GM19328 (cell line): ENCODE measurements at regions not wholly inside any gene's neighbourhood (a gene's known extent, or its start where the extent isn't known, plus 50 kb on each side); places are given as distances from the start of the nearest gene placed in this dataset.
A peak's percentile ranks its signal among the peaks of the same experiment; 100 is the strongest.

ENCODE experiments used
- ATAC-seq: cut with Tn5 transposase; IDR thresholded peaks from one replicate; pipeline ENCODE4 v1.9.1; 2021; ENCODE audit warnings: mild to moderate bottlenecking, moderate library complexity; ENCODE audit not compliant: unreplicated experiment

- ATAC-seq: no peak
Observed at GRCh38 chr10:61160253-61160652, 216.3 kb upstream of the RHOBTB1 start.

- no peak for ATAC-seq
Observed at GRCh38 chr10:61159253-61159652, 215.3 kb upstream of the RHOBTB1 start.

- no peak for ATAC-seq
Observed at GRCh38 chr10:61157182-61157581, 213.2 kb upstream of the RHOBTB1 start.

GRCh38 chr10:61153771-61154170 is 209.8 kb upstream of the RHOBTB1 start:
- no peak for ATAC-seq

- no peak for ATAC-seq
Observed at GRCh38 chr10:61151059-61151458, 207.1 kb upstream of the RHOBTB1 start.

- no peak for ATAC-seq
Observed at GRCh38 chr10:61148451-61148850, 204.5 kb upstream of the RHOBTB1 start.

- ATAC-seq: no peak
Observed at GRCh38 chr10:61142987-61143386, 199.0 kb upstream of the RHOBTB1 start.

- no peak for ATAC-seq
Observed at GRCh38 chr10:61140765-61141392, 196.9 kb upstream of the RHOBTB1 start.

GRCh38 chr10:61139592-61139953 is 195.6 kb upstream of the RHOBTB1 start:
- ATAC-seq: no peak

GRCh38 chr10:61138708-61139591 is 195.0 kb upstream of the RHOBTB1 start:
- no peak for ATAC-seq

- no peak for ATAC-seq
Observed at GRCh38 chr10:61136139-61136538, 192.2 kb upstream of the RHOBTB1 start.

GRCh38 chr10:61135276-61135721 is 191.3 kb upstream of the RHOBTB1 start:
- peak; percentile 93 for ATAC-seq

- ATAC-seq: no peak
Observed at GRCh38 chr10:61130366-61130765, 186.4 kb upstream of the RHOBTB1 start.

- no peak for ATAC-seq
Observed at GRCh38 chr10:61128196-61128595, 184.2 kb upstream of the RHOBTB1 start.

- peak; percentile 78 for ATAC-seq
Observed at GRCh38 chr10:61125560-61126170, 181.7 kb upstream of the RHOBTB1 start.

GRCh38 chr10:61124756-61125530 is 181.0 kb upstream of the RHOBTB1 start:
- ATAC-seq: no peak

- peak; percentile 71 for ATAC-seq
Observed at GRCh38 chr10:61120805-61121204, 176.8 kb upstream of the RHOBTB1 start.

GRCh38 chr10:61119573-61119972 is 175.6 kb upstream of the RHOBTB1 start:
- ATAC-seq: no peak

- ATAC-seq: no peak
Observed at GRCh38 chr10:61115897-61116296, 171.9 kb upstream of the RHOBTB1 start.

- no peak for ATAC-seq
Observed at GRCh38 chr10:61112771-61113170, 168.8 kb upstream of the RHOBTB1 start.

- no peak for ATAC-seq
Observed at GRCh38 chr10:61110936-61111335, 167.0 kb upstream of the RHOBTB1 start.
